HG03095 (cell line): ENCODE measurements at regions not wholly inside any gene's neighbourhood (a gene's known extent, or its start where the extent isn't known, plus 50 kb on each side); places are given as distances from the start of the nearest gene placed in this dataset.
"Not testable (repeated sequence)": the region's sequence is repeated elsewhere in the genome, so short reads cannot be mapped to it uniquely, and the experiment has no call there.

Experiments
- ATAC-seq: cut with Tn5 transposase; IDR thresholded peaks from one replicate; pipeline ENCODE4 v1.9.1; 2021; ENCODE audit warnings: moderate library complexity; ENCODE audit not compliant: unreplicated experiment

DNA sequence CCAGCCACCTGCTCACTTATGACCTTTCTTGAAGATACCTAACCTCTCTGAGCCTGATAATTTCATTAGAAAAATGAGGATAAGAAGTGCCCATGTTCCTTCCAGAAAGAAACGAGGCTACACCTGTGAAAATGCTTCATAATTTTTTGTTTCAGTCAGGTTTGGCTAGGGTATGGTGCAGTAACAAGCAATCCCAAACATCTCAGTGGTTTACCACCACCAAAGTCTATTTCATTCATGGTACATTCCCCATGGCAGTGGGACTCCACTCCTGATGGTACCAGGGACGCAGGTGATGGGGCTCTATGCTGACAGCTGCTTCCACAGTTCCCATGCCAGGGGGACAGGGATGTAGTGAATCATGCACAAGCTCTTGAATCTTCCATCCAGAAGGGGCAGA lies 147.6 kb upstream of the CES5A start:
- no peak for ATAC-seq

DNA sequence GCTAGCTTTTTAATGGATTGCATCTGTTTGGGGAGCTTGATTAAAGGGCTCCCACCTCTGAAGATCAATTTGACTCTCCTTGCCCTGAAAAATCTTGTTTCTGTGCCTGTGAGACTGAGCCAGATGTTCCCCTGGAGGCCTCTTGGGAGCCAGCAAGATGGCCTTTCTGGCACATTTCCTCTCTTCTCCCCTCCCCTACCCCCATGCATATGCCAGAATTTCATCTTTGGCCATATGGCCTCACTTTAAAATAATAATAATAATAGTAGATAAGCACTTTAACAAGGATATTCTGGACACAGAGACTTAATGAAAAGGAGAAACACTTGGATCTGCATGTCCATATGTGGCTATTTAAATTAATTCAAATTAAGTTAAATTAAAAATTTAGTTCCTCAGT lies 144.1 kb upstream of the CES5A start:
- no peak for ATAC-seq

DNA sequence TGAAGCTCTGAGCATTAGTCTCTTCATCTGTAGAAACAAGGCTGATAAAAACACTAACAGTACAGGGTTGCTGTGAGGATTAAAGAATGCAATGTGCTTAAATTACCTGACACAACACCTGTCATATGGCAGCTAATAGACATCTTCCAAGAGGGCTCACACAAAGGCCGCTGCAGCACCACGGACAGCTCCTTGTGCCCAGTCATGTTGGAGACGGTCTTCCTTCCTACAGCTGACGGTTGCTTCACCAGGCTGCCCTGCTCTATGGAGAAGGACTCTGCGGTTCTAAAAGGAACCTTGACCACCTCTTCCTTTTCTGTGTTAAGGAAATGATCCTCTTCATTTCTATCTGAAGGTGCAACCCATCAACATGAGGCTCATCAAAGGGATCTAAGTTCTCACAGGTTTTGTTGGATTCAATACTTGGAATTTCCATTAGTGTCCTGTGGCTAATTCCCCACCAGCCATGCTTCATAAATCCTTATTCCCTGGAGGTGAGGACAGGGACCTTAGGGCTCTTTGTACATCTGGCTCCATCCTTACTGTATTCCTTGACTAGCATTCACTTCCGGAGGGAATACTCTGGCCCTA lies 138.9 kb upstream of the CES5A start:
- no peak for ATAC-seq

DNA sequence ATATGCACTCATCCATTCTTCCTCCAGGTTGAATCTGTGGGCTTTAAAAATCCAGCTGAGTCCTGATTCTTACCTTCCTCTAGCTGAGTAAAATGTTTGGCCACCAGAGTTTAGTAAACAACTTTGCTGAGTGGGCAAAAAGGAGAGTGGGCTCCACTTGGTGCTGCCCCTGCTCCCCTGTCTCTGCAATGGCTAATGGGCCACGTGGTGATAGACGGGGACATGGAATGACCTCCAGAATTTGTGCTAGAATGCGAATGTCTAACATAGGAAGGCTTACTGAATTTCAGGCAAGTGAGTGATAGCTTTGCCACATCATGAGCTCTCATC lies 137.3 kb upstream of the CES5A start:
- ATAC-seq, result no peak

DNA sequence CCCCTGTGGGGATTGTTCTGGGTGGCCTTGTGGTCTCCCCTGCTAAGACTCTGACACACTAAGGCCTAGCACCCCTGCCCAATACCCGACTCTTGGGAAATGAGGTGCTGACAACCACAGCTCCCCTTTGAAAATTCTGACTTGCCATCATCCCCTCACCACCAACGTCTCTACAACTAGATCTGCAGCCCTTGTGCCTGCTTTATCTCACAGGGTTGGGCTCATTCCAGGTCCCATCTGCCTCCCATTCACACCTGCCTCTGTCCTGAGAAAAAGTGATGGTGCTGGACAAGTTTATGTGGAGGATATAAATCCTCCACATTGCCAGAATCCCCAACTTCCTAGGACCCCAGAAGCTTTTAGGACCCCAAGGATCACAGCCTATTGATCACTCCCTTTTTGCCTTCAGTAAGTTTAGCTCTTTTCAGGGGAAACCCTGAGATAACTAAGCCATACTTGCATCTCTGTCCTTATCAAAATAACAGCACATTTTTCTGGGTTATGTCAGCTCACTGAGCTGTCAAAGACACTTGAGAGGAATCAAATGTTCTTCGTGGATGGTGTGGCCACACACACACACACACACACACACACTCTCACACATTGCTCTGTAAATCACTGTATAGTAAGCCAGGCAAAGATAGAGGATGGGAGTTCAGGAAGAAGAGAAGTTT lies 136.8 kb upstream of the CES5A start:
- ATAC-seq, result no peak

DNA sequence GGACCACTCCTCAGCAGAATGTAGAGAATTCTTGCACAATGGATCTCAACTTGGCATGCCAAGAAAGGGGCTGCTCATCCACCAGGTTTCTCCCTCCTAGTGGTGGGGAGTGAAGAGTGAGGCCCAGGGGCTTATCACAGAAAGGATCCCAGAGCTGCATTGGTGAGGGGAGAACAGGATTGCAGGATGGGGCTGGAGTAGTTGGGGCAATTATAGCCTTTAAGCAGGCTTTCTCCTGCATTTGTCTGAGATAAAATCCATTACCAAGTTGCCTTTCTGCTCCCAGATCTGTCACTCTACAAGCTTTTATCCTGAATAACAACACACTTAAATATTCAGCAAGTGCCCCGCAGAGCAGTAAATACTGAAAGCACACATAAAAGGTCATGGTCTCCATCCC lies 130.8 kb upstream of the CES5A start:
- ATAC-seq, result no peak

DNA sequence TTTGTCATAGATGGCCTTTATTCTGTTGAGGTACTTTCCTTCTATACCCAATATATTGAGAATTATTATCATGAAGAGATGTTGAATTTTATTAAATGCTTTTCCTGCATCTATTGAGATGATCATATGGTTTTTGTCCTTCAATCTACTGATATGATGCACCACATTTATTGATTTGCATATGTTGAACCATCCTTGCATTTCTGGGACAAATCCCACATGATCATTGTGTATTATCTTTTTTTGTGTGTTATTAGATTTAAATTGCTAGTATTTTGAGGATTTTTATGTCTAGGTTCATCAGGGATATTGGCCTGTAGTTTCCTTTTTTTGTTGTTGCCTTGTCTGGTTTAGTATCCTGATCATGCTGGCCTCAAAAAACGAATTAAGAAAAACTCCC lies 124.5 kb upstream of the CES5A start:
- ATAC-seq, result no peak

DNA sequence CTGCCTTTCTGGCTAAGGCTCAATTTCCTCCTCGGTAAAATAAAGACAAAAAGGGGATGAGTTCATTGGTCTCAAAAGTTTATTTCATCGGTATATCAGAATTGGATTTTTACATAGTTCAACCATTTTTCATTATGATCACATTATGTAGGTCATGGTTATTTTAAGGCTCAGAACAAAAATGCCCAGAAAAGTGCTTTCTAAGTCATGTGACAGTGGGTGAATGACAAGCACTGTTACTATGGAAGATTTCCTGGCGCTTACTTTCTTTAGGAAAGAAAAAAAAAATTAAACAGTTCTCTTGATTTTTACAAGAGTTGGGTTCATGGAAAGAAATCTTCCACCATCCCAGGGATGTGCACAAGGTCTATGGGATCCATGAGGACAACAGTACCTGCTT lies 117.9 kb upstream of the CES5A start:
- ATAC-seq, result no peak

DNA sequence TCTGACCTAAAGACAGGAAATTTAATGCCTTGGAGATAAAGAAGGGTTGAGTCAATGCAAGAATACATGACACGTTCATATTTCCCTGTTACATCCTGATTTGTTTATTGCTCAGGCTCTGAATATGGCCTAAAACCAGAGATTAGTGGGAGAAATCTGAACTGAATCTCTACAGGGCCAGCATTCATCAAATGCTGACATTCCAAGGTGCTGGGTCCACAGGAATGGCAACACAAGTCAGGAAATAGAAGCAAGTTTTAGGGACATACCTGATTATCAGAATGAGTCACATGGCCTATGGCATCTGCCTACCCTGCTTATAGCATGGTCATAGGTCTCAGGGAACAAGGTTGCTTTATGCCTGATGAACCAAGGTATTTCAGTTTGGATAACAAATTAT lies 117.4 kb upstream of the CES5A start:
- no peak for ATAC-seq

DNA sequence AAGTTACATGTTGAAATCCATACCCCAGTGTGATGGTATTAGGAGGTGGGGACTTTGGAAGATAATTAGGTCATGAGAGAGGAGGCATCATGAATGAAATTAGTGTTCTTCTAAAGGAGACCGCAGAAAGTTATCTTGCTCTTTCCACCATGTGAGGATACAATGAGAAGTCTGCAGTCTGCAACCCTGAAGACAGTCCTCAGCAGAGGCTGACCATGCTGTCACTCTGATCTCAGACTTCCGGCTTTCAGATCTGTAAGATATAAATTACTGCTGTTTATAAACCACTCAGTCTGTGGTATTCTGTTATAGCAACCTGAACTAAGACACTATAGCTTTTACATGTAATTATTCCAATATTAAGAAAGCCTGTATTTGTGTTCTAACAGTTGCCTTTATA lies 116.7 kb upstream of the CES5A start:
- no peak for ATAC-seq

DNA sequence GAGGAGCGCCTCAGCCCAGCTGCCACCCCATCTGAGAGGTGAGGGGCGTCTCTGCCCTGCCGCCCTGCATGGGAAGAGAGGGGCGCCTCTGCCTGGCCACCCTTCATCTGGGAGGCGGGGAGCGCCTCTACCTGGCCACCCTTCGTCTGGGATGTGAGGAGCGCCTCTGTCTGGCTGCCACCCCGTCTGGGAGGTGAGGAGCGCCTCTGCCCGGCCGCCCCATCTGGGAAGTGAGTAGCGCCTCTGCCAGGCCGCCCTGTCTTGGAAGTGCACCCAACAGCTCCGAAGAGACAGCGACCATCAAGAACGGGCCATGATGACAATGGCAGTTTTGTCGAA lies 114.4 kb upstream of the CES5A start:
- ATAC-seq, result no peak

DNA sequence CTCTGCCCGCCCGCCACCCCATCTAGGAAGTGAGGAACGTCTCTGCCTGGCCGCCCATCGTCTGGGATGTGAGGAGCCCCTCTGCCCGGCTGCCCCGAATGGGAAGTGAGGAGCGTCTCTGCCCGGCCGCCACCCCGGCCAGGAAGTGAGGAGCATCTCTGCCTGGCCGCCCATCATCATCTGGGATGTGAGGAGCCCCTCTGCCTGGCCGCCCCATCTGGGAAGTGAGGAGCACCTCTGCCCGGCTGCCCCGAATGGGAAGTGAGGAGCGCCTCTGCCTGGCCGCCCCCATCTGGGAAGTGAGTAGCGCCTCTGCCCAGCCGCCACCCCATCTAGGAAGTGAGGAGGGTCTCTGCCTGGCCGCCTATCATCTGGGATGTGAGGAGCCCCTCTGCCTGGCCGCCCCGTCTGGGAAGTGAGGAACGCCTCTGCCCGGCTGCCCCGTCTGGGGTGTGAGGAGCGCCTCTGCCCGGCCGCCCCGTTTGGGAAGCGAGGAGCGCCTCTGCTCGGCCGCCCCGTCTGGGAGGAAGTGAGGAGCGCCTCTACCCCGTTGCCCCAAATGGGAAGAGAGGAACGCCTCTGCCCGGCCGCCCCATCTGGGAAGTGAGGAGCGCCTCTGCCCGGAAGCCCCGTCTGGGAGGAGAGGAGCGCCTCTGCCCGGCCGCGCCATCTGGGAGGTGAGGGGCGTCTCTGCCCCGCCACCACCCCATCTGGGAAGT lies 113.8 kb upstream of the CES5A start:
- ATAC-seq, result not testable (repeated sequence)

DNA sequence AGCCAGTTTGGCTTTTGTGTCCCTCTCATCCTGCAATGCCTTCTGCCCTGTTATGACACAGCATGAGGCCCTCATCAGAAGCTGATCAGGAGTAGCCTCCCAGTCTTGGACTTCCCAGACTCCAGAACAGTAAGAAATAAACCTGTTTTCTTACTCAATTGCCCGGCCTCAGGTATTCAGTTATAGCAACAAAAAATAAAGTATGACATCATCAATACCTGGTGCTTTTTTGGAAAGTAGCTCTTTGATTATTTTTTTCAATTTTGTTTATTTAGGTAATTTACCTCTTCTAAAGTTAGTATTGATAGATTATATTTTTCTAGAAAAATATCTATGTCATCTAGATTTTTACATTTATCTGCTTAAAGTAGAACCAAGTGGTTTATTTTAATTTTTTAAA lies 112.8 kb upstream of the CES5A start:
- no peak for ATAC-seq

DNA sequence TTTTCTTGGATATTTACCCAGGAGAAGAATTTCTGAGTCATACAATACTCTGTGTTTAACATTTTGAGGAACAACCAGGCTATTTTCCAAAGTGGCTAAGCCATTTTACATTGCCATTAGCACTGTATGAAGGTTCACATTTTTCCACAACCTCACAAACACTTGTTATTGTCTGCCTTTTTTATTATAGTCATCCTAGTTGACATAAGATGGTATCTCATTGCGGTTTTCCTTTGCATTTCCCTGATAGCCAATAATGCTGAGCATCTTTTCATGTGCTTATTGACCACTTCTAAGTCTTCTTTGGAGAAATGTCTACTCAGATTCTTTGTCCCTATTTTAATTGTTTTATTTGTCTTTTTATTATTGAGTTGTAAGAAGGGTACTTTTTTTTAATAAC lies 107.4 kb upstream of the CES5A start:
- ATAC-seq, result no peak

DNA sequence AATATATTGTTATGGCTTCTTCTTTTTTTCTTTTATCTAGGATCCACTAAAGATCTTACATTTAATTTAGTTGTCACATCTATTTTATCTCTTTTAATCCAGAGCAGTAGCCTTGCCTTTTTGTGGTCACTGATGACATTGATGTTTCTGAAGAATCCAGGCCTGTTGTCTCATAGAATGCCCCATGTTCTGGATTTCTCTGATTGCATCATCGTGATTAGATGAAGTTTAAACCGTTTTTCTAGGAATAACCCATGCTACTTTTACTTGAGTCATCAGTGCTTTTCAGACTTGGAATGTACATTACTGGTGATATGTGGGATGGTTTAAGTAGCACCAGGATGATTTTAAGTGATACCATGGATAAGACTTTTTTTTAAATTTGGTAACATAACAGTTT lies 106.4 kb upstream of the CES5A start:
- ATAC-seq, result no peak

DNA sequence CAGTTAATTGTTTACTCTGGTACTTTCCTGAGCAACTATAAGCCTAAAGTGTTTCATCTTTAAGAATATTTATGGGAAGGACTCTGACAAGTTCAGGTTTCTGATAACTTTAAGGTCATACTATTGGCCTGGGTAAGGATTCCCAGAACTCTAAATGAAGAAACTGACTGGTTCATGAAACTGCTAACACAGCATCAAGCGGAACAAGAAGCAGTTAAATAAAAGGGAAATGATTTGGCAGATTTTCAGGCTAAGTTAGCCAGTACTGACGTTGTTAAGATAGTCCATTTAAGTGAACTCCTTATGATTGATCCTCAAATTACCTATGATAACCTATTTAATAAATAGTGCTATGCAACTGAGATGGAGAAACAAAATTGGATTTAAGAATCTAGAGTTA lies 101.6 kb upstream of the CES5A start:
- no peak for ATAC-seq

DNA sequence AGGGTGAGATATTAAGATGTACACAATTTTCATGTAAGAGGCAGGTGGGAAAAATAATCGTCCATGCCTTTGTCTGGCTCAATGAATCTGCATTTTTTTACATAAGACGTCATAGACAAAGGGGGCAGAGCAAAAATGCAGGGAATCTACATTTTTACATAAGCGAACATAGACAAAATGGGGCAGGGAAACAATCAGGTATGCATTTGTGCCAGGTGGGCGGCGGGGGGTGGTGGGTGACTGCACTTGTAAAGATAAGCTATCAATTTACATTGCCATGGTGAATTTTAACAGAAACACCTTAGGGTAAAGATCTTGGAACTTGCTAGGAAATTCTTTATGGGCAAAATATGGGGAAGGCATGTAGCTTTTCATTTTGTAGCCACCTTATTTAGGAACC lies 96.3 kb upstream of the CES5A start:
- no peak for ATAC-seq

DNA sequence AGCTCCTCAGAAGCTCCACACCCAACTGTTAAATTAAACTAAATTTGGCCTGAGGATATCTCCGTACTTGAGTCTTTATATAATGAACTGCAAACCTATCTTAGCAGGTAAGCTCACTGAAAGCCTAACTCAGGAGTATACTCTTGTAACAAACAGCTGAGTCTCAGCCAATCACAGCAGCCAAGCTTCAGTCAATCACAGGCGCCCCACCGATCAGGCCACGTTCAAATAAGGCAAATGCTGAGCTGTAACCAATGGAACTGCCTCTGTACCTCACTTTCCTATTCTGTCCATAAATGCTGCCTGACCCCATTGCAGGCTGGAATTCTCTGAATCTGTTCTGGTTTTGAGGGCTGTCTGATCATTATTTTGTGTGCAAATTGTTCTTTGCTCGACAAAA lies 93.0 kb upstream of the CES5A start:
- no peak for ATAC-seq

DNA sequence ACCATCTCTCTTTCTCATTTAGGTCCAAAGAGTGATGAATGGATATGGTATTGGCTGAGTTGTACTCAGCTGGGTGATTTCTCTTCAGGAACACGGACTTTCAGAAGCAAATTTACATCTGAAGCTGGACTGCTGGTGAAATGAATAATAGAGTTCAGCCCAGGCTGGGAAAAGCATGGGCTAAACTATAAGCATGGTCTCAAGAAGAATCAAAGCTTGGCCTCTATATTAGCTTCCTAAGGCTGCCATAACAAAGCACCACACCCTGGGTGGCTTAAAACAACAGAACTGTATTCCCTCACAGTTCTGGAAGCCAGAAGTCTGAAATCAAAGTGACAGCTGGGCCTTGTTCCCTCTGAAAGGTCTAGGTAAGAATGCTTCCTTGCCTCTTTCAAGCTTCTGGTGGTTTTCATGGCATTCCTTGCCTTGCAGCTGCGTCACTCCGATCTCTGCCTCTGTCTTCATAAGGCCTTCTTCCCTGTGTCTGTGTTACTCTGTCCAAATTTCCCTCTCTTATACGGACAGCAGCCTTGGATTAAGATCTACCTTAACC lies 89.8 kb upstream of the CES5A start:
- no peak for ATAC-seq

DNA sequence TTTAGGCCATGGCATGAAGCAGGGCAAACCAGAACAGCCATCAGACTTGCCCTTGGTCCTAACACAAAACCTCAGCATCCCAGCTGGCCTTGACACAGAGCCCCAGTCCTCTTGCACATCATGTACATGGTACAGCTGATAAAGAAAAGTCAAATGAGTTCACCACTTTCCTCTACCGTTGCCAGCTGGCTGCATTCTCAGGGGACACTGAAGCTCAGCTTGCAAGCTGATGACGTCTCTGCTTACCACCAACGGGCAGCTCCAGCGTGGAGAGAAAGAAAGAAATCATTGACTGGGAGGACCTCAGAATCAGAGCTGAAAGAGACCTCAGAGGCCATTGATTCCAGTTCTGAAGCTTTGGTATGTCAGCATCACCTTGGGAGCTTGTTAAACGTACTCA lies 80.7 kb upstream of the CES5A start:
- ATAC-seq, result no peak

DNA sequence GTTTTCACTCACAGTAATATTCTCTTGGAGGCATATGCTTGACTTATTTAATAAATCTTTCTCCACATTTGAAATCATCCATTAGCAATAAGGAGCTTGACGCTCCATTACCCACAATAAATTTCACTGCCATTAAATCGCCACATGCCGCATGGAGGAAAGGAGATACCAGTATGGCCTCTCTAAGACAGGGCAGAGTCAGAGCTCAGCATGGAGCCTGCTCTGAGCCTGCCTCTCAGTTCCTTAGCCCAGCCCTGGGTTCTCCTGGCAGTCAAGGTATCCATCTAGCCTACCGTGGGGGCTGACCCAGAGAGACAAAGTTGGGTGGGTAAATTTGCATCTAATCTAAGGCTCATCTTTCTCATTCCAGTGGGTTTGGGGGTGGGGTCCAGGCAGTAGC lies 80.3 kb upstream of the CES5A start:
- no peak for ATAC-seq

DNA sequence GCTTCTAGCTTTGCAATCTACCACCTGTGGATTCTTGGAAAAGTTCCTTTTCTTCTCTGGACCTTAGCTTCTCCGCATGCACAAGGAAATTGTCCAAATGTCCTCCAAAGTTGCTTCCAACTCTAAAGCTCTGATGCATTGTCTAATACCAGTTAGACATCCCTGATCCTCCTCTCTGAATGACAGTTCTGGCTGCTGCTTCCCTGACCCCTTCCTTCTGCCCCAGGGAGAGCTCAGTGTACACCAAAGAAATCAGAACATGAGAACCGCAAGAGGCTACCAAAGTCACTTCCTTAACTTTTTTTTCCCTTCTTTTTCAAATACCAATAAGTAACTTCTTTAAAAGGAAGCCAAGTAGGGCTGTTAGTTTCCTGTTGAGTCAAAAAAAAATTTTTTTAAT lies 79.7 kb upstream of the CES5A start:
- no peak for ATAC-seq

DNA sequence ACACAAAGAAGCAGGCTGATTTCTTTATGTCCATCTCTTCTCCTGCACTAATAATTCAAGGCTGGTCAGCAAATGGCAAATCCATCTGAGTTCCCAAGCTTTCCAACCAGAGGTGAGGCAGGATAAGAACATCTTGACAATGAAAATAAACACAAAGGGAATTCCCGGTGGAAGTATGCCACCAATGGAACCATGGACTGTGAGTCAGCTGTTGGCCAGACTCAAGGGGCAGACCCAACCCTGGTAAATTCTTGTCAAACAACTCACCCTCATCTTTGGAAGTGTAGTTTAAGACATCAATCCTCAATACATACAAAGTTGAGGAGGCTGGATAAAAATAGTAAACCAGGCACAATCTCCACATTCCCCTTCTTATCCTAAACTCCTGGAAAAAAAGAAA lies 74.3 kb upstream of the CES5A start:
- ATAC-seq, result no peak
